Effector memory CD4-positive, alpha-beta T cell (primary cell): ENCODE measurements at regions not wholly inside any gene's neighbourhood (a gene's known extent, or its start where the extent isn't known, plus 50 kb on each side); places are given as distances from the start of the nearest gene placed in this dataset.

ENCODE experiments used
- DNase-seq, 3 donors: peaks; one replicate each; pipeline ENCODE4 v3.0.0-alpha.2; 2020
- H3K27ac ChIP-seq: 2 replicates; pipeline ENCODE4 v1.7.0; 2013; ENCODE audit warnings: mild to moderate bottlenecking, low read length, moderate library complexity; ENCODE audit not compliant: insufficient read depth, poor library complexity, severe bottlenecking
- H3K27me3 ChIP-seq: replicated peaks from 2 replicates; pipeline ENCODE4 v1.7.0; 2013; ENCODE audit warnings: mild to moderate bottlenecking, low read length; ENCODE audit not compliant: insufficient read depth, control insufficient read depth, poor library complexity, severe bottlenecking
- H3K36me3 ChIP-seq: 2 replicates; pipeline ENCODE4 v1.7.0; 2013; ENCODE audit warnings: mild to moderate bottlenecking, low read length, moderate library complexity; ENCODE audit not compliant: control insufficient read depth, insufficient read depth
- H3K4me1 ChIP-seq: 2 replicates; pipeline ENCODE4 v1.7.0; 2013; ENCODE audit warnings: low read length, mild to moderate bottlenecking; ENCODE audit not compliant: control insufficient read depth, insufficient read depth, poor library complexity, severe bottlenecking
- H3K4me3 ChIP-seq: 2 replicates; pipeline ENCODE4 v1.7.0; 2013; ENCODE audit warnings: low read length, low read depth, mild to moderate bottlenecking; ENCODE audit not compliant: insufficient read depth, poor library complexity, severe bottlenecking
- H3K9me3 ChIP-seq: 2 replicates; pipeline ENCODE4 v1.7.0; 2013; ENCODE audit warnings: mild to moderate bottlenecking, low read length, moderate library complexity; ENCODE audit not compliant: control insufficient read depth

DNA sequence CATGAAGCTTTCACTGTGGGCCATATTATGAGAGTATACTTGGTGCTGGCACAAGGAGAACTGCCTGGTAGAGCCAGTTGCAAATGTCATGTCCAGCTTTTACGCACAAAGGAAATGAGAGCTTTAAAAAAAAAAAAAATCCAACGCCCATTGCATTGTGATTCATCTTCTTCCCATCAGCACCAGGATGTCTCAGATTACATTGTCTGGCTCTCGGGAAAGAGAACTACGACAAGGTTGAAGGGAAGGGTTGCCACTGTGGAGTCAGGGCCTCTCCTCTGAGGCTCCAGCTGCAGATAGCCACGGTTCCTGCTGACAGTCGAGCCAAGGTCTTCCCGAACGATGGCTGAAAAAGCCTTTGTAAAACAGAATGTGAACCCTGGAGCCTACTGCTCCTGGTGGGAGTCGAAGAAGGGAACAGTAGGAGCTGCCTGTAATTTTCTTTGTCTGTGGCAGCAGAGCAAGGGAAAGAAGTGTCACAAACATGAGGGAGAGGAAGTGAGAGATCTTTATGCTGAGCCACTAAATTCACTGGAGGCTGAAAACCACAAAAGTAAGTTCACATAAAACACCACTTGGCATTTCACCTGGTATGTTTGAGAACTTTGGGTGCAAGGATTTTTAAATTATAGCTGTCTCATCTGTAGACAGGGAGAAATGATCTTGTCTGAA, 704.7 kb downstream of the DIAPH3 start:
- no peak for DNase-seq
- Histone ChIP-seq H3K9me3 (no peaks in the 10 kb centered on the region), H3K4me3 (no peak overlapping the region), H3K27me3 (no peaks in the 10 kb centered on the region), H3K27ac (no peak overlapping the region), H3K36me3 (no peaks in the 10 kb centered on the region), H3K4me1 (no peaks in the 10 kb centered on the region)

DNA sequence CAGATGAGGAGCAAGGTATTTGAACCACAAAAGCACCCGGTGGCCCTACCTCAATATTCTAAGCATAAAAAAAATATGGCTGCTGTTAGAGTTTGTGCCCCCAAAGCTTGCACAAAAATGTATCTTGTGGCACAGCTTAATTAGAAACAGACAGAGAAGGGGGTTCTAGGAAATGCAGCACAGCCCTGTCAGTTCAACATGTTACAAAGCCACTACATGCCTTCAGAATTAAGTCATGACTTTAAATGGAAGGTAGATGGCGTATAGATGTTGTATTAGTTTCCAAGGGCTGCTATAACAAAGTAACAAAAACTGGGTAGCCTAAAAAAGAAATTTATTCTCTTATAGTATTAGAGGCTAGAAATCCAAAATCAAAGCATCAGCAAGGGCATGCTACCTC, 703.8 kb downstream of the DIAPH3 start:
- Histone ChIP-seq H3K9me3 (no peaks in the 10 kb centered on the region), H3K4me1 (no peaks in the 10 kb centered on the region), H3K27ac (no peak overlapping the region), H3K27me3 (no peaks in the 10 kb centered on the region), H3K4me3 (no peak overlapping the region), H3K36me3 (no peaks in the 10 kb centered on the region)
- DNase-seq = no peak

DNA sequence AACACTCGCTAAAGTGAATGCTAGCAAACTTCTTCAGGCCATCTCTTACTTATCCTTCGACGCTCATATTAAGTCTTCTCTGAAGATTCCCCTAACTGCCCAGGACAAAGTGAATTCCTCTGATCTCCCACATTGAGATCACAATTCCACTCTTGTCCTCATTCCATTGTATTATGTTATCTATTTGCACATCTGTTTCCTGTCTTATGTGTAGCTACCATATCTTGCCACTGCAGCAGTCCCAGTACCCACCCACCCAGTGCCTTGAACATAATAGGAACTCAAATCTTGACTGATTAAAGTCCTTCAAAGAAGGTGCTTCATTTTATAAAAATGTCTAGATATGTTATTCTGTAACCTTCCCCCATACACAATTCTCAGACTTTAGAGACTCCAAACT, 702.3 kb downstream of the DIAPH3 start:
- H3K36me3 ChIP-seq = no peaks in the 10 kb centered on the region
- no peaks in the 10 kb centered on the region for H3K4me1 ChIP-seq
- H3K4me3 ChIP-seq = no peak overlapping the region
- no peak overlapping the region for H3K27ac ChIP-seq
- no peaks in the 10 kb centered on the region for H3K27me3 ChIP-seq
- no peaks in the 10 kb centered on the region for H3K9me3 ChIP-seq
- DNase-seq = no peak

- DNase-seq = no peak
- H3K4me1 ChIP-seq = no peaks in the 10 kb centered on the region
- H3K27ac ChIP-seq = no peak overlapping the region
- H3K9me3 ChIP-seq = no peaks in the 10 kb centered on the region
- no peaks in the 10 kb centered on the region for H3K36me3 ChIP-seq
- no peaks in the 10 kb centered on the region for H3K27me3 ChIP-seq
- H3K4me3 ChIP-seq = no peak overlapping the region
These were observed 700.7 kb downstream of the DIAPH3 start for GRCh38 chr13:59463023-59463422.

- no peak overlapping the region for H3K27ac ChIP-seq
- H3K36me3 ChIP-seq = no peaks in the 10 kb centered on the region
- H3K27me3 ChIP-seq = no peaks in the 10 kb centered on the region
- no peaks in the 10 kb centered on the region for H3K9me3 ChIP-seq
- DNase-seq = no peak
- no peaks in the 10 kb centered on the region for H3K4me1 ChIP-seq
- no peak overlapping the region for H3K4me3 ChIP-seq
These were observed 698.8 kb downstream of the DIAPH3 start for GRCh38 chr13:59464926-59465325.

- no peaks in the 10 kb centered on the region for H3K27me3 ChIP-seq
- no peak for DNase-seq
- no peaks in the 10 kb centered on the region for H3K4me1 ChIP-seq
- no peaks in the 10 kb centered on the region for H3K36me3 ChIP-seq
- H3K27ac ChIP-seq = no peak overlapping the region
- no peaks in the 10 kb centered on the region for H3K9me3 ChIP-seq
- no peak overlapping the region for H3K4me3 ChIP-seq
These were observed 695.3 kb downstream of the DIAPH3 start for GRCh38 chr13:59468396-59468795.

DNA sequence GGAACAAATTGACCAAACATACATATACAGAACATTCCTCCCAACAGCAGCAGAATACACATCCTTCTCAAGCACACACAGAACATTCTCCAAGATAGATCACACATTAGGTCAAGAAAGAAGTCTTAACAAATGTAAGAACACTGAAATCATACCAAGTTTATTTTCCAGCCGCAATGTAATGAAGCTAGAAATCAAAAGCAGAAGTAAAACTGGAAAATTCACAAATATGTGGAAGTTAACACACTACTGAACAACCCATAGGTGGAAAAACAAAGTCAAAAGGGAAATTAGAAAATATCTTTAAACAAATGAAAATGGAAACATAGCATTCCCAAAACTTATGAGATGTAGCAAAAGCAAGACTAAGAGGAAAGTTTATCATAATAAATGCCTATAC, 692.6 kb downstream of the DIAPH3 start:
- Histone ChIP-seq H3K4me1 (no peaks in the 10 kb centered on the region), H3K9me3 (no peaks in the 10 kb centered on the region), H3K36me3 (no peaks in the 10 kb centered on the region), H3K27me3 (no peaks in the 10 kb centered on the region), H3K27ac (no peak overlapping the region), H3K4me3 (no peak overlapping the region)
- no peak for DNase-seq

DNA sequence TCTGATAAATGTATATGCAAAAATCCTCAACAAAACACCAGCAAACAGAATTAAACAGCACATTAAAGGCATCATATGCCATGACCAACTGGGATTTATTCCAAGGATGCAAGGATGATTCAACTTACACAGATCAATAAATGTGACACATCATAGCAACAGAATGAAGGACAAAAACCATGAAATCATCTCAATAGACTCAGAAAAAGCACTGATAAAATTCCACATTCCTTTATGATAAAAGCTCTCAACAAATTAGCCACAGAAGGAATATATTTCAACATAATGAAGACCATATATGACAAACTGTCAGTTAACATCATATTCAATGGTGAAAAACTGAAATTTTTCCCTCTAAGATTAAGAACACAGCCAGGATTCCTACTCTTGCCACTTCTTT, 691.6 kb downstream of the DIAPH3 start:
- Histone ChIP-seq H3K9me3 (no peaks in the 10 kb centered on the region), H3K4me3 (no peak overlapping the region), H3K4me1 (no peaks in the 10 kb centered on the region), H3K36me3 (no peaks in the 10 kb centered on the region), H3K27me3 (no peaks in the 10 kb centered on the region), H3K27ac (no peak overlapping the region)
- DNase-seq = no peak

DNA sequence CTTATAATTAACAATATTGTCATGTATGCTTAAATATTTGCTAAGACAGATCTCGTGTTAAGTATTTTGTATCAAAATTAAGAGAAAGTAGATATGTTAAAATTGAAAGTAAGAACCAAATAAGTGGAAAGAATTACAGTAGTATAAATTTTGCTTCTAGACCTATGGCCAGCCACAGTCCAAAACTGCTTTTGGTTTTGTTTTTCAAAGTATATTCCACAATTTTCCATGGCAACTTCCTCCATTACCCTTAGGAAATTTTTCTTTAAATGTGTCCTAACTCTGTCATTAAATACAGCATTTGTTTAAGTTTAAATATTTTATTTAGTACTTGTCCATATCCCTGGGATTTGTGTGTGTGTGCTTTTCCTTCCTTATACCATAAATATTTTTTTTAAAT, 689.0 kb downstream of the DIAPH3 start:
- Histone ChIP-seq H3K27ac (no peak overlapping the region), H3K9me3 (no peaks in the 10 kb centered on the region), H3K27me3 (no peaks in the 10 kb centered on the region), H3K4me1 (no peaks in the 10 kb centered on the region), H3K4me3 (no peak overlapping the region), H3K36me3 (no peaks in the 10 kb centered on the region)
- DNase-seq = no peak

GRCh38 chr13:59475911-59476310, 687.8 kb downstream of the DIAPH3 start:
- no peaks in the 10 kb centered on the region for H3K36me3 ChIP-seq
- no peak overlapping the region for H3K27ac ChIP-seq
- no peak for DNase-seq
- H3K4me1 ChIP-seq = no peaks in the 10 kb centered on the region
- H3K4me3 ChIP-seq = no peak overlapping the region
- H3K27me3 ChIP-seq = no peaks in the 10 kb centered on the region
- H3K9me3 ChIP-seq = no peaks in the 10 kb centered on the region
